Colonic mucosa (tissue), 4 donors: ENCODE measurements at regions not wholly inside any gene's neighbourhood (a gene's known extent, or its start where the extent isn't known, plus 50 kb on each side); places are given as distances from the start of the nearest gene placed in this dataset.

Source experiments
- DNase-seq: peaks from one replicate; pipeline ENCODE4 v3.0.0-alpha.2; 2020
- H3K27ac ChIP-seq: fragments of 200-600 bp; one replicate; pipeline ENCODE4 v1.8.0; 2021
- H3K27me3 ChIP-seq: fragments of 200-600 bp; one replicate; pipeline ENCODE4 v1.8.0; 2021
- H3K36me3 ChIP-seq: fragments of 200-600 bp; one replicate; pipeline ENCODE4 v1.8.0; 2021
- H3K4me1 ChIP-seq: fragments of 200-600 bp; one replicate; pipeline ENCODE4 v1.8.0; 2021; ENCODE audit warnings: mild to moderate bottlenecking
- H3K4me3 ChIP-seq: fragments of 200-600 bp; one replicate; pipeline ENCODE4 v1.8.0; 2021
- H3K9ac ChIP-seq, 2 donors: one replicate each; pipeline ENCODE4 v1.7.0; 2013; ENCODE audit warnings: control low read depth in 2 of 2, low read depth in 2 of 2, low read length in 2 of 2
- H3K9me3 ChIP-seq: fragments of 200-600 bp; one replicate; pipeline ENCODE4 v1.8.0; 2021
- intact Hi-C: fragments of 100-400 bp; cut with DNase I; formaldehyde crosslinking; loops from one replicate; pipeline ENCODE4 v1.14.1; 2022
- TF ChIP-seq, protein P1 (sequence below): fragments of 200-600 bp; IDR thresholded peaks from one replicate; pipeline ENCODE4 v1.8.0; 2022; ENCODE audit warnings: antibody characterized with exemption, mild to moderate bottlenecking
- donor health status: healthy.
- donor health status: DM: no; HTN: no; CAD: no.
- donor health status: DM: no; HTN: no; CAD: no.

DNA sequence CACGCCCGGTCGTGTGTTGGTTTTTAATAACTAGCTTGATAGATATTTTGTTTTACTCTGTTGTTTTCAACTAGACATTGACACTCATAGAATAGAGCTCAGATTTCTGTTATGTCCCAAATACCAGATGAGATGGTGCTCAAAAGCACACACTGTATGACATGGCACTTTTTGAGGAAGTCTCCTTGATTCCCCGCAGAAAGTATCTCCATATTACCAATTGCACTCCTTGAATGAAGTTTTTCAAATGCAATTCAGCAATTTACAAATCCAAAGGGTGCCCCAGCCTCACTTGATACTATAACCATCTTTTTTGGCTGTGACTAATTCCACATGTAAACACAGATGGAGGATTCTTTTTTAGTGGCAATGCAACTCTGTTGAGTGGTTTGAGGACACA lies 92.0 kb upstream of the IGF1R start:
- Histone ChIP-seq H3K27ac (no peak overlapping the region), H3K4me1 (no peaks in the 10 kb centered on the region), H3K9me3 (no peaks in the 10 kb centered on the region), H3K9ac (no peak overlapping the region), H3K27me3 (no peaks in the 10 kb centered on the region), H3K4me3 (no peak overlapping the region), H3K36me3 (no peaks in the 10 kb centered on the region)
- no peak for DNase-seq
- TF ChIP-seq, protein P1, sequence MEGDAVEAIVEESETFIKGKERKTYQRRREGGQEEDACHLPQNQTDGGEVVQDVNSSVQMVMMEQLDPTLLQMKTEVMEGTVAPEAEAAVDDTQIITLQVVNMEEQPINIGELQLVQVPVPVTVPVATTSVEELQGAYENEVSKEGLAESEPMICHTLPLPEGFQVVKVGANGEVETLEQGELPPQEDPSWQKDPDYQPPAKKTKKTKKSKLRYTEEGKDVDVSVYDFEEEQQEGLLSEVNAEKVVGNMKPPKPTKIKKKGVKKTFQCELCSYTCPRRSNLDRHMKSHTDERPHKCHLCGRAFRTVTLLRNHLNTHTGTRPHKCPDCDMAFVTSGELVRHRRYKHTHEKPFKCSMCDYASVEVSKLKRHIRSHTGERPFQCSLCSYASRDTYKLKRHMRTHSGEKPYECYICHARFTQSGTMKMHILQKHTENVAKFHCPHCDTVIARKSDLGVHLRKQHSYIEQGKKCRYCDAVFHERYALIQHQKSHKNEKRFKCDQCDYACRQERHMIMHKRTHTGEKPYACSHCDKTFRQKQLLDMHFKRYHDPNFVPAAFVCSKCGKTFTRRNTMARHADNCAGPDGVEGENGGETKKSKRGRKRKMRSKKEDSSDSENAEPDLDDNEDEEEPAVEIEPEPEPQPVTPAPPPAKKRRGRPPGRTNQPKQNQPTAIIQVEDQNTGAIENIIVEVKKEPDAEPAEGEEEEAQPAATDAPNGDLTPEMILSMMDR = no peak
- intact Hi-C loops = no loop called here

DNA sequence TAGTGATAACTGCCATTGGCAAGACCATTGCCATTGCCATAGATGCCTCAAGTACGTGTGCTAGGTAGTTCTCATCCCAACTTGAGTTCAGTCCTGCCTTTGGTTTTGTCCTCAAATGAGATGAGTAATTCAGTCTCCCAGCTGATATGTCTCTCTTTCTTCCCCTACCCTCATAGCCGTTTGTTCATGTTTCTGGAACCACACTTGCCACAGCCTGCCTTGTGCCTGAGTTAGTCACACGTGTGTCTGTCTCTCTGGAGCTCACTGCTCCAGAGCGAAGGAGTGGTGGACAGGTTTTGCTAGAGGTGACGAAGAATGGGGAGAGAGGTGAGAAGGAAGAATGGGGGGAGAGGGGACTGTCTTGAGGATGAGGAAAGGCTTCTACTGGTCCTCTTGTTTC lies 88.0 kb upstream of the IGF1R start:
- Histone ChIP-seq H3K9me3 (no peaks in the 10 kb centered on the region), H3K9ac (no peak overlapping the region), H3K4me1 (no peaks in the 10 kb centered on the region), H3K27ac (no peak overlapping the region), H3K27me3 (no peaks in the 10 kb centered on the region), H3K4me3 (no peak overlapping the region), H3K36me3 (no peaks in the 10 kb centered on the region)
- intact Hi-C loops = no loop called here
- DNase-seq = no peak
- TF ChIP-seq, protein P1 = no peak

DNA sequence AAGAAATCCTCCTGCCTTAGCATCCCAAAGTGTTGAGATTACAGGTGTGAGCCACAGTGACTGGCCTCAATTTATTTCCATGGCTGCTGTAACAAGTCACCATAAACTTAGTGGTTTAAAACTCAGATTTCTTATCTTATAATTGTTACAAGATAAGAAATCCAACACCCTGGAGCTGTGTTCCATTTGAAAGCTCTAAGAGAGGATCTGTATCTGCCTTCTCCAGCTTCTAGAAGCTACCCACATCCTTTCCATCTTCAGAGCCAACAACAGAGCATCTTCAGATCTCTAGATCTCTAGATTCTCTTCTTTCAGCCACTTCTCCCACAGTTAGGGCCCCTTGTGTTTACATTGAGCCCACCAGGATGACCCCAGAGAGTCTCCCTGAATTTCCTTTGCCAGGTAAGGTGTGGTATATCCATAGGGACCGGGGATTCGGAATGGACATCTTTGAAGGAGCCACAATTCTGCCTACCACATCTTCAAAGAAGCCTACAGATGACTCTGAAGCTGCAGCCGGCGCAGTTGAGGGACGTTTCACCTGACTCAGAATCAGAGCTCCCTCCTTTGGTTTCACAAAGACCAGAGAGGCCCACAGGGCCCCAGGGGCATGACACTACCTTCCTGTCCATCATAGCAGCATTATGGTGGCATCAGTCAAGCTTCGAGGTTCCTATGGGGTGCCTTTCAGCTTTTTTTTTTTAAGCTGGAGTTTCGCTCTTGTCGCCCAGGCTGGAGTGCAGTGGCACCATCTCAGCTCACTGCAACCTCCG lies 87.0 kb upstream of the IGF1R start:
- Histone ChIP-seq H3K4me3 (no peak overlapping the region), H3K36me3 (no peaks in the 10 kb centered on the region), H3K4me1 (no peaks in the 10 kb centered on the region), H3K27ac (no peak overlapping the region), H3K27me3 (no peaks in the 10 kb centered on the region), H3K9me3 (no peaks in the 10 kb centered on the region), H3K9ac (no peak overlapping the region)
- no peak for DNase-seq
- TF ChIP-seq, protein P1 = no peak
- intact Hi-C loops = no loop called here

DNA sequence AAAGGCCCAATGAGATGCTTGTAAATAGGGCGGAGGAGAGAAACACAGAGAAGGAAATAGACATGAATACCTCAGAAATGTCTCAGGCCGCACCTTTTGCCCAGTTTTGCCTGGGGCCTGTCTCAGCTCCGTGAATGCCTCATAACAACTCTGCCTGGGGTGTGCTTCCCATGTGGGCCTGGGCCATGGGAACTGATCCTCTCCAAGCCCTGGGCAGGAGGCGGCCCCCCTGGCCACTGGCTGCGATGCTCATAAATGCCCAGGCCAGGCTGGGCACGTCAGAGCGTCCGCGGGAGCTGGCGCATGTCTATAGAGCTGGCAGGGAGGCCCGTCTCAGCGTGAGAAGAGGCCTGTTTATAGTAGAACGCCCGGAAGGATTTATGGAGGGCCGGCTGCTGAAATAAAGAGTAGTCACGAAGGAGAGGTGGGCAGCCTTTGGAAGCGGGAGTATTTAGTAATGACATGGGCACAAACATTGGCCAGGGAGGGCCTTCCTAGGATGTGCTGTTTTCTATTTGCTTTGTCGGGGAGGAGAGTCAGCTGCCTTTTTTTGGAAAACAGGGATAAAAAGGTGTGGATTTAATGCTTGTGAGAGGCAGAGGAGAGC lies 85.9 kb upstream of the IGF1R start:
- intact Hi-C loops = no loop called here
- H3K27ac ChIP-seq = no peak overlapping the region
- no peak for DNase-seq
- H3K4me3 ChIP-seq = no peak overlapping the region
- no peaks in the 10 kb centered on the region for H3K27me3 ChIP-seq
- no peak overlapping the region for H3K9ac ChIP-seq
- TF ChIP-seq, protein P1 = no peak
- no peaks in the 10 kb centered on the region for H3K4me1 ChIP-seq
- no peaks in the 10 kb centered on the region for H3K36me3 ChIP-seq
- H3K9me3 ChIP-seq = no peaks in the 10 kb centered on the region

DNA sequence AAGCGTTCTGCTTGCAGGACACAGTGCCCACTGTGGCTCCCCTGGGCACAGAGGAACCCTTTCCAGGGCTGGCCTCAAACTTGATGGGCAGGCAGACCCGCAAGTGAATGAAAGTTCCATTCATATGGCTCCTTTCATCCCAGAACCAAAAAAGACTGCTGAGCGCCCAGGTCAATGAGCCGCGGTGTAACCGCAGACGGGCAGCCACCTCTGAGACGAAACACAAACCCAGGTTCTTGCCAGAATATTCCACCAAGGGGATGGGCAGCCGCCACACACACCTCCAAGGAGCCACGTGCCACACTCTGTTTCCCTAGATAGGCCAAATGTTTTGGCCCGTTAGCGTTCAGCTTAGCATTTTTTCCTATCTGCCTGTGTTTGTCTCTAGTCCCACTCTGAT lies 82.8 kb upstream of the IGF1R start:
- H3K27me3 ChIP-seq = no peaks in the 10 kb centered on the region
- no peaks in the 10 kb centered on the region for H3K4me1 ChIP-seq
- H3K27ac ChIP-seq = no peak overlapping the region
- intact Hi-C loops = no loop called here
- no peak overlapping the region for H3K9ac ChIP-seq
- no peak for DNase-seq
- H3K4me3 ChIP-seq = no peak overlapping the region
- TF ChIP-seq, protein P1 = no peak
- H3K36me3 ChIP-seq = no peaks in the 10 kb centered on the region
- H3K9me3 ChIP-seq = no peaks in the 10 kb centered on the region
